ENCODE measurements at regions not wholly inside any gene's neighbourhood (a gene's known extent, or its start where the extent isn't known, plus 50 kb on each side); places are given as distances from the start of the nearest gene placed in this dataset.
"Not testable (repeated sequence)": the region's sequence is repeated elsewhere in the genome, so short reads cannot be mapped to it uniquely, and the experiment has no call there.

DNA sequence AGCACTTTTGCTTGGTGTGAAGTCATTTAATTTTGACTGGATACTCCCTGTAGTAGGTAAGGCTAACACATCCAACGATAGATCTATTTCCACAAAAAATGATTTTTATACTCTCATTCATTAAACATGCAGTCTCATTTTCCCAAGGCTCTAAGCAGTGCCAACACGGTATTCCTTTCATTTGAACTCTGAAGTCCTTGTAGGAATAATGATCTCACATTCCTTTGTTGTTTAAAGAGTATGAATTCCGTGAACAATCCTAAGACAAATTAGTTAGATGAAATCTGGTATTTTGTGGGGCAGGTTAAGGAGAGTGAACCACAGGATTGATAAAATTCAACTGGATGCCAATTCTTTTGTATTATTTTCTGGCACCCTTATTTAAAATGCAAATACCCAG, 66.6 kb downstream of the LACC1 start:
- no peak for DNase-seq
- in situ Hi-C loops (cut with MboI; ENCODE audit: low pct_unique_long_range_greater_than_20kb, low sequenced_read_pairs) = no loop called here

DNA sequence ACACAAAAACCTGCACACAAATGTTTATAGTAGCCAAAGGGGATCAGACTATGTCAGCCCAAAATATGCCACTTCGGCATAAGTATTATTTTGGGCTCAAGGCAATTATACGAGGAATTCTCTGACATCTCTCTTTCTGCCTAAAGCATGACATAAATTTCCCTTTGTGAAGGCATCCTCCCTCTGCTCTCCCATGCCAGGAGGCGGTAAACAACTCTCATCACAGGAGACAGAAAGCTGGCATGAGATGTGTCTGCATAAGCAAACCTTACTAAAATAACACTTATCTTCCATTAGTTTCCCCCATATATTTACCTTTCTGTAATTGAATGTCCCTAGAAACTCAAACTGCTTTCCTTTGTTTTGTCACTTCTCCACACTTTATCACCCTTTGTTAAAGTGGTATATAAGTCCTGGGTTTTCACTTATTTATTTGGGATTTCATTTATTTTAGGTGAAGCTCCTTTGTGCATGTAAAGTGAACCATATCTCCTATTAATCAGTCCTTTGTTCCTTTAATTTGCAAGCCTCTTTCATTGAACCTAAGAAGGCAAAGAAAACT, 68.3 kb downstream of the LACC1 start:
- no peak for DNase-seq
- in situ Hi-C loops (cut with MboI; ENCODE audit: low pct_unique_long_range_greater_than_20kb, low sequenced_read_pairs) = no loop called here

DNA sequence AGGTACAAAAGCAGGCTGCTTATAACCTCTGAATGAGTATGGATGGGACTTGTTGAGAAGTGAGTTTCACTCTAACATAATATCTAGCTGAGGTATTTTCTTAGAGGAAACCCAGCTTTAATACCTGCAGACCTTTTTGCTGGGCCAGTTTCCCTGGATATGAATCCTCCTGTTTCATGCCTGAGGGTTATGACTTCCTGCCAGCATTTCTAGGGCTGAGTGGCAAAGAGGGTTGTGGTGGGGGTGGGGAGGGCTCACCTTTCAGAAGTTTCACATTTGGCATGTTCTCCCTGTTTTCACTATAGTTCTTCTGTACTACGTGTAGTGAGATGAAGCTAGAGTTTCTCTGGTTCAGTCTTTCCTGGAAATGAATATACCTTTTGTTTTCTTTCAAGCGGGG, 73.7 kb downstream of the LACC1 start:
- no peak for DNase-seq
- in situ Hi-C loops (cut with MboI; ENCODE audit: low pct_unique_long_range_greater_than_20kb, low sequenced_read_pairs) = no loop called here

DNA sequence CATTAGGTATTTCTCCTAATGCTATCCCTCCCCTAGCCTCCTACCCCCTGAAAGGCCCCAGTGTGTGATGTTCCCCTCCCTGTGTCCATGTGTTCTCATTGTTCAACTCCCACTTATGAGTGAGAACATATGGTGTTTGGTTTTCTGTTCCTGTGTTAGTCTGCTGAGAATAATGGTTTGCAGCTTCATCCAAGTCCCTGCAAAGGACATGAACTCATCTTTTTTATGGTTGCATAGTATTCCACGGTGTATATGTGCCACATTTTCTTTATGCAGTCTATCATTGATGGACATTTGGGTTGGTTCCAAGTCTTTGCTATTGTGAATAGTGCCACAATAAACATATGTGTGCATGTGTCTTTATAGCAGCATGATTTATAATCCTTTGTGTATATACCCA, 77.3 kb downstream of the LACC1 start:
- in situ Hi-C loops (cut with MboI; ENCODE audit: low pct_unique_long_range_greater_than_20kb, low sequenced_read_pairs); DNase-seq: not testable (repeated sequence)

DNA sequence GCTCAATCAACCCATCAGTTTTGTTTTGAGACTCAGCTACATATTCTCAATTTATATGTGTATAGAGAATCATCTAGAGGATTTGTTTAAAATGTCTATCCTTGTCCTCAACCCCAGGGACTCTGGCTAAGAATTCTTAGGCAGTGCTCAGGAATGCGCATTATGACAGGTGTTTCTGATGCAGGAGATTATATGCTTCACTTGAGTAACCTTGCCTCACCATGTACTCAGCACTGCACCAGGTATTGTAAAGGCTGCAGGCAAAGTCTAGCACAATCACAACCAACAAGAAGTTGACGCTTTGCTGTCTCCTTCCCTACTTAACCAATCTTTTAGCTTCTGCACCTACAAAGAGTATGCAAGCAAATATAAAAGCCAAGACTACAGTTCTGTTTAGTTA, 79.6 kb downstream of the LACC1 start:
- DNase-seq = no peak
- in situ Hi-C loops (cut with MboI; ENCODE audit: low pct_unique_long_range_greater_than_20kb, low sequenced_read_pairs) = no loop called here

DNA sequence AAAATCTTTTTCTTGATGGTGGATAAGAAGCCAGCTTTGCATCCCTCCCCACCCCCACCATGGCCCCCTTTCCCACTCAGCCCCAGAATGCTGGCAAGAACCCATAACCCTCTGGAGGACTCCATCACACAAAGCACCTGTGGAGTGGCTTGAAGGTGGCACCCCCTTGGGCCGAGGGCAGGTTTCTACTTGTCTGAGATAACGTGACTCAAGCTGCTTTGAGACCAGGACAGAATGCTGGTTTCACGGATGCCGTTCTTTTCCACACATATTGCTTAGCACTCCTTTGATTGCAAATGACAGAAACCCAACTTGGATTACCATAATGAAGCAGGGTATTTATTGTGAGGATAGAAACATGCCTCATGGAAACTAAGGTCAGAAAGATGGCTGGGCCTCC, 82.2 kb downstream of the LACC1 start:
- in situ Hi-C loops (cut with MboI; ENCODE audit: low pct_unique_long_range_greater_than_20kb, low sequenced_read_pairs) = no loop called here
- DNase-seq = no peak

DNA sequence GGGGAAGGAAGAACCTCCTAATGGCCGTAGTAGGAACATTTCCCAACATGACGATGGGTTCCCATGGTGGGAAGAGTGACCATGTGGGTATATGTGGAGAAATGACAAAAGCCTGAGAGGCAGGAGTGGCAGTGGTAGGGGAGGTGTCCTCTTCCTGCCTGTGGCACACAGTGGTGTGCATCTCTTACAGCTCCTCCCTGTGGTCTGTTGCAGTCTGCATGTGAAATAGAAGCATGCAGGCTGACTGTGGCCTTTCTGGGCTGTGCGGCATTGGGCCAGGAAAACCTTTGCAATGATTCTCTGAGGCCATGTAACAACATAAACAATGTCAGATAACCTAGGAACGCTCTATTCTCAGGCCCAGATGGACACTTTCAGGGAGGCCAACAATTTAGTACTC, 84.0 kb downstream of the LACC1 start:
- DNase-seq = no peak
- in situ Hi-C loops (cut with MboI; ENCODE audit: low pct_unique_long_range_greater_than_20kb, low sequenced_read_pairs) = no loop called here

DNA sequence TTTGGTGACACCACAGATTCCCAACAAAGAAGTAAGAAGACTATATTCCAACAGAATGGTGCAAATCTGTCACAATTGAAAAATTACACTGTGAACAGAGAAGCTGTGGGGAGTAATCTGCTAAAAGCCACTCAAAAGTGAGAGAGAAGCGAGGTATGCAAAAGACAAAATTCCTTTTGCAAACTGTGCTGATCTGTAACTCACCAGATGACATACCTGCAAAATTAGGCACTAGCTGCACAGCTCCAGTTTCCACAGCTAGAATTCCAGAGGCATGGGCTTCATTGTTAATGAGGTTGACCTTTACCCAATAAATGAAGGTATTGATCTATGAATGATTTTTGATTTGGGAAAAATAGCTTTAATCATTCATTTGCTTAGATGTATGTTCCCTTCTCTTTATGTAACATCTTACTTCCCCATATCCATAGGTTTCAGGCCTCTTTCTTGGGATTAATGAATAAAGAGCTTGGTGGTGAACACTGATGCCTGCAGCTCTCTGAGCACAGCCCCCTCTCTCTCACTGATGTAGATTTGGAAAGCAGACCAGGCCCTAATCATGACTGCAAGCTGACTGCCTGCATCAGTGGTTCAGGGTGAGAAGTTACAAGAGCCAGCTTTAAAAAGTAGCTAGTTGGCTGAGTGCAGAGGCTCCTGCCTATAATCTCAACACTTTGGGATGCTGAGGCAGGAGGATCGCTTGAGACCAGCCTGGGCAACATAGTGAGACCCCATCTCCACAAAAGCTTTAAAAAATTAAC, 85.2 kb downstream of the LACC1 start:
- in situ Hi-C loops (cut with MboI; ENCODE audit: low pct_unique_long_range_greater_than_20kb, low sequenced_read_pairs) = no loop called here
- DNase-seq = no peak

DNA sequence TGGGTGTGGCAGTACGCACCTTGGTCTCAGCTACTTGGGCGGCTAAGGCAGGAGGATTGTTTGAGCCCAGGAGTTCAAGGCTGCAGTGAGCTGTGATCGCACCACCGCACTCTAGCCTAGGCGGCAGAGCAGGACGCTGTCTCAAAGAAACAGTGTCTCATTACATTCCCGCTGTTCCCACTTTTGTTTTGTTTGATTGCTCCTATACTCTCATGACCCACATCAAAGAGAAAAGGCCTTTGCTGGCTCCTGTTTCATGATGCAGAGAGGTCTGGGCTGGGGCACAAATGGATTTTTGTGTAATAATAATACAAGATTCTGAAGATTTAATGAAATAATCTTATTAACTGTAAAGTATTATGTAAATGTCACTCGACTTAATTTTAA, 85.7 kb downstream of the LACC1 start:
- in situ Hi-C loops (cut with MboI; ENCODE audit: low pct_unique_long_range_greater_than_20kb, low sequenced_read_pairs) = no loop called here
- DNase-seq = no peak

DNA sequence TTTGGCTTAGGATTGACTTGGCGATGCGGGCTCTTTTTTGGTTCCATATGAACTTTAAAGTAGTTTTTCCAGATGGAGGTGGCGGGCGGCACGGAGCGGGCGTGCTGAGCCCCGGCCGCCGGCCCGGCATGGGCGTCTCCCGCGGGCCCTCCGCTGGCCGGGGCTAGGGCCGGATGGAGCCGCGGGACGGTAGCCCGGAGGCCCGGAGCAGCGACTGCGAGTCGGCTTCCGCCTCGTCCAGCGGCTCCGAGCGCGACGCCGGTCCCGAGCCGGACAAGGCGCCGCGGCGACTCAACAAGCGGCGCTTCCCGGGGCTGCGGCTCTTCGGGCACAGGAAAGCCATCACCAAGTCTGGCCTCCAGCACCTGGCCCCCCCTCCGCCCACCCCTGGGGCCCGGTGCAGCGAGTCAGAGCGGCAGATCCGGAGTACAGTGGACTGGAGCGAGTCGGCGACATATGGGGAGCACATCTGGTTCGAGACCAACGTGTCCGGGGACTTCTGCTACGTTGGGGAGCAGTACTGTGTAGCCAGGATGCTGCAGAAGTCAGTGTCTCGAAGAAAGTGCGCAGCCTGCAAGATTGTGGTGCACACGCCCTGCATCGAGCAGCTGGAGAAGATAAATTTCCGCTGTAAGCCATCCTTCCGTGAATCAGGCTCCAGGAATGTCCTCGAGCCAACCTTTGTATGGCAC, 88.7 kb downstream of the LACC1 start:
- in situ Hi-C loops (cut with MboI; ENCODE audit: low pct_unique_long_range_greater_than_20kb, low sequenced_read_pairs); DNase-seq: not testable (repeated sequence)

DNA sequence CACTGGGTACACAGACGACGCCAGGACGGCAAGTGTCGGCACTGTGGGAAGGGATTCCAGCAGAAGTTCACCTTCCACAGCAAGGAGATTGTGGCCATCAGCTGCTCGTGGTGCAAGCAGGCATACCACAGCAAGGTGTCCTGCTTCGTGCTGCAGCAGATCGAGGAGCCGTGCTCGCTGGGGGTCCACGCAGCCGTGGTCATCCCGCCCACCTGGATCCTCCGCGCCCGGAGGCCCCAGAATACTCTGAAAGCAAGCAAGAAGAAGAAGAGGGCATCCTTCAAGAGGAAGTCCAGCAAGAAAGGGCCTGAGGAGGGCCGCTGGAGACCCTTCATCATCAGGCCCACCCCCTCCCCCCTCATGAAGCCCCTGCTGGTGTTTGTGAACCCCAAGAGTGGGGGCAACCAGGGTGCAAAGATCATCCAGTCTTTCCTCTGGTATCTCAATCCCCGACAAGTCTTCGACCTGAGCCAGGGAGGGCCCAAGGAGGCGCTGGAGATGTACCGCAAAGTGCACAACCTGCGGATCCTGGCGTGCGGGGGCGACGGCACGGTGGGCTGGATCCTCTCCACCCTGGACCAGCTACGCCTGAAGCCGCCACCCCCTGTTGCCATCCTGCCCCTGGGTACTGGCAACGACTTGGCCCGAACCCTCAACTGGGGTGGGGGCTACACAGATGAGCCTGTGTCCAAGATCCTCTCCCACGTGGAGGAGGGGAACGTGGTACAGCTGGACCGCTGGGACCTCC, 89.4 kb downstream of the LACC1 start:
- DNase-seq; in situ Hi-C loops (cut with MboI; ENCODE audit: low pct_unique_long_range_greater_than_20kb, low sequenced_read_pairs): not testable (repeated sequence)

DNA sequence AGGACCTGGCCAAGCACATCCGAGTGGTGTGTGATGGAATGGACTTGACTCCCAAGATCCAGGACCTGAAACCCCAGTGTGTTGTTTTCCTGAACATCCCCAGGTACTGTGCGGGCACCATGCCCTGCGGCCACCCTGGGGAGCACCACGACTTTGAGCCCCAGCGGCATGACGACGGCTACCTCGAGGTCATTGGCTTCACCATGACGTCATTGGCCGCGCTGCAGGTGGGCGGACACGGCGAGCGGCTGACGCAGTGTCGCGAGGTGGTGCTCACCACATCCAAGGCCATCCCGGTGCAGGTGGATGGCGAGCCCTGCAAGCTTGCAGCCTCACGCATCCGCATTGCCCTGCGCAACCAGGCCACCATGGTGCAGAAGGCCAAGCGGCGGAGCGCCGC, 90.2 kb downstream of the LACC1 start:
- in situ Hi-C loops (cut with MboI; ENCODE audit: low pct_unique_long_range_greater_than_20kb, low sequenced_read_pairs); DNase-seq: not testable (repeated sequence)

DNA sequence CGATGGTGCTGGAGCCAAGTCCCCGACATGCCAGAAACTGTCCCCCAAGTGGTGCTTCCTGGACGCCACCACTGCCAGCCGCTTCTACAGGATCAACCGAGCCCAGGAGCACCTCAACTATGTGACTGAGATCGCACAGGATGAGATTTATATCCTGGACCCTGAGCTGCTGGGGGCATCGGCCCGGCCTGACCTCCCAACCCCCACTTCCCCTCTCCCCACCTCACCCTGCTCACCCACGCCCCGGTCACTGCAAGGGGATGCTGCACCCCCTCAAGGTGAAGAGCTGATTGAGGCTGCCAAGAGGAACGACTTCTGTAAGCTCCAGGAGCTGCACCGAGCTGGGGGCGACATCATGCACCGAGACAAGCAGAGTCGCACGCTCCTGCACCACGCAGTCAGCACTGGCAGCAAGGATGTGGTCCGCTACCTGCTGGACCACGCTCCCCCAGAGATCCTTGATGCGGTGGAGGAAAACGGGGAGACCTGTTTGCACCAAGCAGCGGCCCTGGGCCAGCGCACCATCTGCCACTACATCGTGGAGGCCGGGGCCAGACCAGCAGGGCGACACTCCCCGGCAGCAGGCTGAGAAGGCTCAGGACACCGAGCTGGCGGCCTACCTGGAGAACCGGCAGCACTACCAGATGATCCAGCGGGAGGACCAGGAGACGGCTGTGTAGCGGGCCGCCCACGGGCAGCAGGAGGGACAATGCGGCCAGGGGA, 91.0 kb downstream of the LACC1 start:
- in situ Hi-C loops (cut with MboI; ENCODE audit: low pct_unique_long_range_greater_than_20kb, low sequenced_read_pairs); DNase-seq: not testable (repeated sequence)

DNA sequence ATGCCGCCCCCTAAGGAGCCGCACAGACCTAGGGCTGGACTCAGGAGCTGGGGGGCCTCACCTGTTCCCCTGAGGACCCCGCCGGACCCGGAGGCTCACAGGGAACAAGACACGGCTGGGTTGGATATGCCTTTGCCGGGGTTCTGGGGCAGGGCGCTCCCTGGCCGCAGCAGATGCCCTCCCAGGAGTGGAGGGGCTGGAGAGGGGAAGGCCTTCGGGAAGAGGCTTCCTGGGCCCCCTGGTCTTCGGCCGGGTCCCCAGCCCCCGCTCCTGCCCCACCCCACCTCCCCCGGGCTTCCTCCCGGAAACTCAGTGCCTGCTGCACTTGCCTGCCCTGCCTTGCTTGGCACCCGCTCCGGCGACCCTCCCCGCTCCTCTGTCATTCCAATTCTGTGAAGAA, 91.6 kb downstream of the LACC1 start:
- DNase-seq; in situ Hi-C loops (cut with MboI; ENCODE audit: low pct_unique_long_range_greater_than_20kb, low sequenced_read_pairs): not testable (repeated sequence)

DNA sequence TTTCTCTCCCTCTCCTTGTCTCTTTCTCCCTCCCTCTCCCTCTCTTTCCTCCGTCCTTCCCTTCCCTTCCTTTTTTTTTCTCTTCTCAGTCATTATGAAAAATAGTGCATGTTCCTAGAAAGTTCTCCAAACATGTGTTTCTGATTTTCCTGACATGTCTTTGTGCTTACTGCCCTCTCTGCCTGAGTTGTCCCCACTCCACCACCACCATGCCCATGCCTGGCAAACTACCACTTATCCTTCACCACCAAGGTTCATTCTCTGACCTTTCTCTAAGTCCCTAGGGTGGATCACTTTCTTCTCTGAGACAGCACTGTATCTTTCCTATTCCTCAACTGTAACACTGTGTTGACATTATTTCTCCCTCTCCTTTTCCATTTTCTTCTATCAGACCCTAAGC, 98.2 kb downstream of the LACC1 start:
- DNase-seq = no peak

DNA sequence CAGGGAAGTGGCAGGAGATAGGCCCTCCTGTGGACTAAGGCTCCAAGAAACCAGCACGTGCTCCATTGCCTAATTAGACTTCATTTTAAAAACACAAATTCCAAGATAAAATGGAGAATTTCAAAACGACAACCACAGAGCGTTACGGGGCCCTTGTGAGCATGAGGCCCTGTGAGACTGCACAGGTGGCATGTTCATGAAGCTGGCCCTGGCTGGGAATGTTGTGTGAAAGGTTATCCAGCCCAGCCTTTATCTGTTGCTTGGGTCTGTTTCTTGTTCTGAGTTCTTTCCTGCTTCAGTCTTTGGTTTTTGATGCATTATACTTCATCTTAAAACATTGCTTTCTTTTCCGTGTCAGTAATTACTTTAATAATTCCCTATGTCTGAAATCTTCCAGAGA, 99.0 kb downstream of the LACC1 start:
- DNase-seq = no peak
- in situ Hi-C loops (cut with MboI; ENCODE audit: low pct_unique_long_range_greater_than_20kb, low sequenced_read_pairs) = no loop called here

More for the DNA sequence above, 98.2 kb downstream of the LACC1 start:
- in situ Hi-C loops (cut with MboI; ENCODE audit: low pct_unique_long_range_greater_than_20kb, low sequenced_read_pairs) = no loop called here

DNA sequence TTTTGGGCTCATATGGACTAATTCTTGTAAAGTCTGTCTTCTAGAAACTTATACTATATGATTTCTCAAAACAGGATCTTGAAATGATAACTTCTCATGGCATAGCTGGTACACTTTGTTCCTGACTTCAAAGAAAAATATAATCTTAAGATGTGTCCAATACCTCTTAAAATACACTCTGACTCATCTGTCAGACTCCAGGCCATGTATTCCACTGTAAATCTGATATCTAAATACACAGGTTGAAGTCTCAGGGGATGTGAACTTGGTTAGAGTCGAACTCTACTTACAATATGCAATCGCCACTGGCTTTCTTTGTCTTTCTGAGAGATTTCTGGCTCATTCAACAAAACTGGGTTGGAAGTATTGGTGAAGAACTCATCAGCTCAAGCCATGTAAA, 99.8 kb downstream of the LACC1 start:
- no peak for DNase-seq
- in situ Hi-C loops (cut with MboI; ENCODE audit: low pct_unique_long_range_greater_than_20kb, low sequenced_read_pairs) = no loop called here

DNA sequence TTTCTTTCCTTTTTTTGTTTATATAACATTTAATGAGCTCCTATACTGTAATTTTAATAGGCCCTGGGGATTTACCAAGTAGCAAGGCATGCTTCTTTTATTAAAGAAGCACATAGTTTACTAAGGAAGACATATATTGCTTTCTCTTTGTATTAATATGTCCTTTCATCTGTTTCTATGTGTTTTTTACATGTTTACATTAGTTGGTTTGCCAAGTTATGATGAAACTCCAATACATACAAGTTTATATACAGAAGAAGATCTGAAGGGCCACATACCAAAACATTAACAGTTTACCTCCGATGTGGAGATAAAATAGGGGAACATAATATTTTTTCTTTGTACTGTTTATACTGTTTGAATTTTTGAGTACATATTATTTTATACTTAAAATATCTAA, 100.9 kb downstream of the LACC1 start:
- in situ Hi-C loops (cut with MboI; ENCODE audit: low pct_unique_long_range_greater_than_20kb, low sequenced_read_pairs) = no loop called here
- no peak for DNase-seq

DNA sequence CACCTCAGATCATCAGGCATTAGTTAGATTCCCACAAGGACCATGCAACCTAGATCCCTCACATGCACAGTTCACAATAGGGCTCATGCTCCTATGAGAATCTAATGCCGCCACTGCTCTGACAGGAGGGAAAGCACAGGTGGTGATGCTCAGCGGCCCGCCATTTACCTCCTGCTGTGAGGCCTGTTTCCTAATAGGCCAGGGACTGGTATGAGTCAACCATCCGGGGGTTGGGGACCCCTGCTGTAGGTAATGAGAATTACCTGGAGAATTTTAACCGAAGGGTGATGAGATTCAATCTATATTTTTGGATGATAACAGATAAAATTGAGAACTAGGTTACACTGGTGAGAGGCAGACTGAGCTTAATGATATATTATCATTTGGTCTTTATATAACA, 101.4 kb downstream of the LACC1 start:
- no peak for DNase-seq
- in situ Hi-C loops (cut with MboI; ENCODE audit: low pct_unique_long_range_greater_than_20kb, low sequenced_read_pairs) = no loop called here

Measured in KBM-7 (cell line).